GM11168 (cell line): ENCODE measurements at regions not wholly inside any gene's neighbourhood (a gene's known extent, or its start where the extent isn't known, plus 50 kb on each side); places are given as distances from the start of the nearest gene placed in this dataset.
"Not testable (repeated sequence)": the region's sequence is repeated elsewhere in the genome, so short reads cannot be mapped to it uniquely, and the experiment has no call there.

Experiments
- in situ Hi-C: fragments of 300-500 bp; cut with MboI; formaldehyde crosslinking; loops from one replicate; pipeline ENCODE4 v1.12.0; 2022; ENCODE audit warnings: low sequenced_read_pairs; ENCODE audit not compliant: unreplicated experiment

DNA sequence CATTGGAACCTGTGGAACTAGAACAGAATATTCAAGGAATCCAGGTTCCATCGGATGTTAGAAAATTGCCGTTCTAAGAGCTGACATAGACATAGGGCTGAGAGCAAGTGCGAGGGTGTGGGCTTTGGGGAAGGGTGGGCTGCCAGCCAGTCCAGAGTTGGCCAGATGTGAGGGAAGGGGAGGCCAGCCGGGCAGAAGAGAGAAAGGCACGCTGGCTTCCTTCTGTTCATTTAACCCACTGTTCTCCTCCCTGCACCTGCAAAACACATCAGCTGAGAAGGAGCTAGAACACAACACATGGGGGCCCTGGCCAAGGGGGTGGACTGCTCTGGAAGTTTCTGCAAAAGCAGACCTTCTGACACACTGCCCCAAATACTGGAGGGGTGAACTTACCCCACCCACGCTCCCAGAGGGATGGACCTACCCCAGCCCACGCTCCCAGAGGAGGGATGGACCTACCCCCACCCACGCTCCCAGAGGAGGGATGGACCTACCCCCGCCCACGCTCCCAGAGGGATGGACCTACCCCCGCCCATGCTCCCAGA lies 98.0 kb downstream of the SHANK2 start:
- in situ Hi-C loops: no loop called here

DNA sequence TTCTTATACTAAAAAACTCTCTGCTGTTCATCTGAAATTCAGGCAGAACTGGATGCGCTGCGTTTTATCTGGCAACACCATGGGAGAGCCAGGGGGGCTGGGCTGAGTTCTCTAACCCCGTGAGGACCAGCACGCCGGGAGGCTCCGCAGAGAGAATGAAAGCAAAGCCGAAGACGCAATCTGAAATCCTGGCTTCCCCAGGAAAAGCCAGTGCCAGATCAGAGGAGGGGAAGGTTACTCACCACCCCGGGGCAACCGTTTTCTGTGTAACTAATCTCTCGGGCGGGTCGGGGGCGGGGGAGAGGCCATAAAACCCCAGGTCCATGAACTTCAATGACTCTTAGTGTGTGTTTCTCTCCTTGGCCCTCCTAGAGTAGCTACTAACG lies 99.4 kb downstream of the SHANK2 start:
- in situ Hi-C loops: no loop called here

DNA sequence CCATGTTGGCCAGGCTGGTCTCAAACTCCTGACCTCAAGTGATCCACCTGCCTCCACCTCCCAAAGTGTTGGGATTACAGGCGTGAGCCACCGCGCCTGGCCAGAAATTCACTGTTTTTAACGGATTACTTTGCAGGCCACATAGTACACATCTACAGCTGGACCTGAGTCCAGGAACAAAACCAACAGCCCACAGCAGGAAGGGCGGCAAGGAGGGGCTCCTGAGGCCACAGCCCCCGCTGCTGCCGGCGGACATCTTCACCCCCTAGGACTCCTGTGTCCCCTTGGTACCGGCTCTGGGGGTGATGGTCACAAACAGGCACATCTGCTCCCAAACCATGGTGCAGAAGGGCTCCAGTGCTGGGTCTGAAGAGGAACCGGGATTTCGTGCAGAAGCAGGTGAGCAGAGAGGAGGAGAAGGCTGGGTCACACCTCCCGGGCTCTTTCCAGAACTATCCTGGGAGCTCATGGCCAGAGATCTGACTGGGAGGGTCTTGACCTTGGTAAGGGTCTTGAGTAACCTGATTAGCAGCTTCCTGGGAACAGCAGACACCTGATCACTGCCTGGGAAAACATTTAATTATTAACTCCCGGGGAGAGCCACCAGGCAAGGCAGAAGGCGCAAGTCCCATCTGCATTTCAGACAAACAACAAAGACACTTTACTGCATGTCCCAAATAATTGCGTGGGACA lies 99.9 kb downstream of the SHANK2 start:
- in situ Hi-C loops: not testable (repeated sequence)

DNA sequence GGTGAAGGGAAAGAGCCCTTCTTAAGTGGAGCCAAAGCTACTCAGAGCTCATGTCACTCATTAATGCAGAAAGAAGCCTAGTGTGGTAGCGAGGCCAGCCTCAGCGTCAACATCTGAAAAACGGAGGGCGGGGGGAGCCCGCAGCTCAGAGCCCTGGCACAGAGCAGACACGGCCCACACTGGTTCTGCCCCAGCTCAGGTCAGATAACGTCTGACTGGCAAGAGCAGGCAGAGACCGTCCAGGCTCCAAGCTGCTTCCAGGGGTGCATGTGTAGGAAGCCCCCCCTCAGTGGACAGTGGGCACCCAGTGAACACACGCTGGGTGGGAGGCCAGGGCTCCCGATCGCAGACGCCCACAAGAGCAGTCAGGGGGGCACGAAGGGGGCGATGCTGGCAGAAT lies 100.8 kb downstream of the SHANK2 start:
- in situ Hi-C loops: no loop called here

DNA sequence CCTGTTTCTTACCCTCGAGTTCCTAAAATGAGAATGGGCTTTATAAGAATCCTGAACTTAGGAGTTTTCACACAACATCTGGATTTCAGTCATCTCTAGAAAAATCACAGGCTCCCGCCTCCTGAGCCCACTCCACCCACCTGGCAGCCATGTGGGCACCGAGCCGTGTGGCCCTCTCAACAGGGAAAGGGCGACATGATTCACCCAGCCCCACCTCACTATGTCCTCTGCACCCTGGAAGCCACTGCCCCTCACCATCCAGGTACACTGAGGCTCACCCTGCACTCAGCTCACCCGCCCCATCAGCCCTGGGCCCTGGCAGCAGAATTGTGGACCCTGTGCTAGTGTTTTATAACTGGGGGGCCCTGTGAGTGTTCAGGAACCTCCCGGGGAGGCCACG lies 101.5 kb downstream of the SHANK2 start:
- in situ Hi-C loops: no loop called here

DNA sequence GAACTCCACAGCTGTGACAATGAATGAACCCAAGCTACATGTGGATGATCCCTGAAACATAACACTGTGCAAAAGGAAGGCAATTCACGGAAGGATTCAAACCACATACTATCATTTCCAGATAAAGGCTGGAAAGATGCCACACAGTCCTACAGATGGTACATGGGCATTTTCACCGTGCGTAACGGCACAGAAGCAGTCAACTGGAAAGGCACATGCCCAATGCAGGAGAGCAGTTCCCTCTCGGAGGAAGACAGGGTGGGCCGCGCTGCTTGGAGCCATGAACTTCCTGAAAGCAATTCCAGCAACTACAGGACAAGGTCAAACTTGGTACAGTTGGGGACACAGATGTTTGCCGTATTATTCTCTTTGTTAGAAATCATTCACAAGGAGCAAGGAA lies 103.7 kb downstream of the SHANK2 start:
- in situ Hi-C loops: no loop called here

DNA sequence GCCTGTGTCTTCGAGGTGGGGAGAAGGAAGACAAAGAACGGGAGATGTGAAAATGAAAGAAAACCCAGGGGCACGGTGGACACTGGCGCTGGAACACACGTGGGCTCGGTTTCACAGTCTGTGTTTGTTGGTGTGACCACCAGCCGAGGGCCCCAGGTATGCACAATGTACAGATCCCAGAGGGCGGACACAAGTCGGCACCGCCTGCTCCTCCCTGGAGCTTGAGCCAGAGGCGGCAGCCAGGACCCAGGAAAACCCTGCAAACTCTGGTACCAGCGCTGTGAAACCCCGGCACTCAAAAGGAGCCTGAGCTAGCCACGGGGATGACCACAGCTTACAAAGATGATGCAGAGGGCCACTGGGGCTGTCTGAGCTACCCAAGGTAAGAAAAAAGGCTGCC lies 105.0 kb downstream of the SHANK2 start:
- in situ Hi-C loops: no loop called here

DNA sequence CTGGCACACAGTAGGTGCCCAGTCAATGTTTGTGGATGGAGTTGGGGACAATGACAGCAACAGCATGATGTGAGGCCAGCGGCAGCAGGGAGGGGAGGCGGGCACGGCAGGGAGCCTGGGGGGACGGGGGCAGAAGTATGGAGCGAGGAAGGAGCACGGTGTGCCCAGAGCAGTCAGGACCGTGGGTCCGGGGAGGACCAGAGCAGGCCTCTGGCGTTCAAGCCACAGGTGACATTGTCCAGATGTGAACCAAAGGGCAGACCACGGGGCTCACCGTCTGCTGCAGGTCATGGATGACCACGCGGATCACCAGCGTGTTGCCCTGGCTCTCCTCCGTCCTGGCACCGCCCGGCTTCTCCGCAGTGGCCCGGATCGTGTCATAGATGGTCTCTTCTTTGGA lies 105.5 kb downstream of the SHANK2 start:
- in situ Hi-C loops: no loop called here

DNA sequence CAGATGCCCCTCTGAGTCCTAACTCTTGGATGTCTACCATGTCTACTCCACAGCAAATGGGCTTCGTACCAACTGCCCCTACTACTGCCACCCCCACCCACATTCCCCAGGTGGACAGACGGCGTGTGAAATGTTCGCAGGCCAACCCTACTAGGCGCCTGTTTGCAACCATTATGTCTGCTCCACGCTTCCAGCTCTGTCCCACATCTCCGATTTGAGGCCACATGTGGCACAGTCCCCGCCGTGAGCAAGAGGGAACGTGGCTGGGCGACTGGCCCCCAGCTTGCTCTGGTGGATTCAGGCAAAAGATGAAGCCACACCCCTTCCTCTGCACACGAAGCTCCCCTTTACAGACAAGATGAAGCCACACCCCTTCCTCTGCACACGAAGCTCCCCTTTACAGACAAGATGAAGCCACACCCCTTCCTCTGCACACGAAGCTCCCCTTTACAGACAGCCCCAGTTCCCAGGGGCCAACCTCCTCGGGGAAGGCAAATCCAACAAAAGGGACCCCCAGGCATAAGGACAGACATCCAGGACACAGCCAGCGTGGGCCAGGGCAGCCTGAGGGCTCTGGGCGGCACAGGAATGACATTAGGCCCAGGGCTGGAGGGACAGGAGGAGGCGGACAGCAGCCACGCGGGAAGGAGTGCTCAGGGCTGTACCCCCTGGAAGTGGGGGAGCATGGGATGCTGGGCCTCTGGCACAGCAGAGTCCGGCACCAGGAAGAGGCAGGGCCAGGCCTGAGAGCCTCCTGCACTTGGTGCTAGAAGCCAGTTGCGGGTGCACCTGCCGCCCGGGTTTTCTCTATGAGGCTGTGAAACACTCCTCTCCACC lies 106.2 kb downstream of the SHANK2 start:
- in situ Hi-C loops: no loop called here

DNA sequence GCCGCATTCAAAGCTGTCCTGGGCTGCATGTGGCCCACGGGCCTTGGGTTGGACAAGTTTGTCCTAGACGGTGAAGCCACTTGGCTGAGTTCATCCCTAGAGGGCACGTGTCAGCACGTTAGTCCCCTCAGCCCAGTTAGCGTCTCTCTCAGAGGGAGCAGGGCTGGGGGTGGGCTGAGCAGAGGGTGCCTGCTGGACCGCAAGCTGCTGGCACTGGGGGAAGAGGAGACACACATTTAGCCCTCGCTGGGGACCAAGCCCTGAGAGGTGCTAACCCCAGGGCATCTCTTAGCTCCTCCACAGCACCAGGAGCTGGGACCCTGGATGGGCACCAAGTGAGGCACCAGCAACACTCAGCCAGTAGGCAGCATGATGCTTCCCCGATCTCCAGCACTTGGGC lies 107.0 kb downstream of the SHANK2 start:
- in situ Hi-C loops: no loop called here

DNA sequence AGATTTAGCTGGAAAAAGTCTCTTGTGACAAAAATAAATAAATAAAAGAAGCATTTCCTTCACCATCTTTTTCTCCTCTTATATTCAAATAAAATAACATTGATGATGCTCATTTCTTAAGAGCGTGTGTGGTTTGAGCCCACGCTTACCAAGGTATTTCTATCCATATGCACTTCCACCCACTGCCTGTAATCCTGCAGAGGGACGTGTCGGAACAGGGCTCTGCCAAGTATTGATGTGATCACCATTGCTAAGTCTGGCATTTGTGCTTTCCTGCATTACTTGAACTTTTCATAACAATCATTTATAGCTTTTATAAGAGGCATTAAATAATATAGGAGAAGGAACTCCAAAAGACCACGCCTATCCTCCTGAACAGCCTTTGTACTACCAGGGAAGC lies 107.6 kb downstream of the SHANK2 start:
- in situ Hi-C loops: no loop called here

DNA sequence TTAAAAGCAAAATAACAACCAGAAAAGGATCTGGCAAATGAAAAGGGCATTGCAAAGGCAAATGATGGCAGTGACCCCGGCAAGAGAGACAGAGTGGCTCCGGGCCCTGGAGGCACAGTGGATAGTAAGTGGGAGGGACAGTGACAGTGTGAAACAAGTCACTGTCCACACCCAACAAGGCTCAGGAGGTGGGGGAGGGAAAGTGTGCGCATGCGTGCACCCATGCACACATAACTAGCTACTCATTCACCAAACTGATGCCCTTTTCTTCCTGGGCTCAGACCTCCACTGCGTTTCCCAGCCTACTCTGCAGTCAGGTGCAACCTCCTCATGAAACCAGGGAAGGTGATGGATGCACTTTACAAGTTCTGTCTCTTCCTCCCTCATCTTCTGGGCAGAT lies 108.4 kb downstream of the SHANK2 start:
- in situ Hi-C loops: no loop called here

DNA sequence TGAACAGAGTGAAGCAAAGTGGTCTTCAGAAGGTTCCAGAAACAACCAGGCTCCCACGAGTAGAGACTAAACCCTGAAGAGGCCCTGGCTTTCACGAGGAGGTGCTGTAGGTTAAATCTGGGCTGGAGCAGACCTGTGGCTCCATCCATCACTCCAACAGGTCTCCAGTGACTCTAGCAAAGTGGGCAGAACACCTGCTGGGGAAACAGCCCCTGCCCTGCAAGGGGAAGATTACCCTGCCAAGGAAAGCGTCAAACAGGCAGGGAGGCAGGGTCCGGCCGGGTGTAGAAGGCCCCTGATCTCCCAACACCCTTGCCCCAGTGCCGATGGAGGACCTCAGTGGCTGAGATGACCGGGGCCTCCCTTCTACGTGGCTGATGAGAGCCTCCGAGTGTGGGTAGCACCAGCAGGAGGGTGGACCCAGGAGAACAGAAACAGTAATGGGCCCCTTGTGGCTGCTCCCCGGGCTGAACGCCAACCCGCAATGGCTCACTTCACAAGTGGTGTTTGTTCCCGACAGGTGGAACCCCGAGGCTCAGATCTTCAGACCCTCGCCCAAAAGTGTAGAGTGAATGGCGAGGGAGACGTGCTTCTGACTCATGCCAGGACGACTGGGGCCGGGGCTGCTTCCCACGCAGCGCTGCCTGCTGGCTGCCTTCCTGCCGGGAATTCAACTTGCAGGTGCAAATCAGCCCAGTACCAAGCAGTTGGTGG lies 112.0 kb downstream of the SHANK2 start:
- in situ Hi-C loops: no loop called here

DNA sequence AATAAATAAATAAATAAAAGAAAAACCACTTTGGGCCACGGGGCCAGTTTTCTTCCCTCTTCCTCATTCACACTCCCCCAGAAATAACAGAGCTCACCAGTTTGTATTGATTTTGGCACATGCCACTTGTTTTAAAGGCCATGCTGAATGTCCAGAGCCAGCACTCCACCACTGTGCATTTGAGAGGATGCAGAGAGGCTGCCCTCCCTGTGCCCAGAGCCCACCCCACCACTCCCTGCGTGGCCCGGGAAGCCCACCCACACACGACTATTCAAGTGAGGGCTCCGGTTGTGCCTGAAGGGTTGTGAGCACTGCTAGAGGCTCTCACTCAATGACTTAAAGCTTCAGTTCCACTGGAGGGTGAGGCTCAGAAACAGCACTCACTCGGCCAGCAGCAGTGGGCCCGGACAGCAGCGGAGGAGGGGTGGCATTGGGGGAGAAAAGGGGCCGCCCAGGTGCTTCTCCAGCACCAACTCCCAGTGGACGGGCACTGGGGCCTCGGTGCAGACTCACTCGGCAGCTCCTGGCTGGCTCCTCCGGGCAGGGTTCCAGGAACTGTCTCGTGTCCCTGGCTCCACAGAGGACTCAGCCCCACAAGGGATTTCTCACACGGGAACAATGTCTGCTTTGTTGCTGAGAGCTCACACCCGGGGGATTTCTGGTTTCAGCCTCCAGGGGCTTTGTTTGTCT lies 112.7 kb downstream of the SHANK2 start:
- in situ Hi-C loops: no loop called here

DNA sequence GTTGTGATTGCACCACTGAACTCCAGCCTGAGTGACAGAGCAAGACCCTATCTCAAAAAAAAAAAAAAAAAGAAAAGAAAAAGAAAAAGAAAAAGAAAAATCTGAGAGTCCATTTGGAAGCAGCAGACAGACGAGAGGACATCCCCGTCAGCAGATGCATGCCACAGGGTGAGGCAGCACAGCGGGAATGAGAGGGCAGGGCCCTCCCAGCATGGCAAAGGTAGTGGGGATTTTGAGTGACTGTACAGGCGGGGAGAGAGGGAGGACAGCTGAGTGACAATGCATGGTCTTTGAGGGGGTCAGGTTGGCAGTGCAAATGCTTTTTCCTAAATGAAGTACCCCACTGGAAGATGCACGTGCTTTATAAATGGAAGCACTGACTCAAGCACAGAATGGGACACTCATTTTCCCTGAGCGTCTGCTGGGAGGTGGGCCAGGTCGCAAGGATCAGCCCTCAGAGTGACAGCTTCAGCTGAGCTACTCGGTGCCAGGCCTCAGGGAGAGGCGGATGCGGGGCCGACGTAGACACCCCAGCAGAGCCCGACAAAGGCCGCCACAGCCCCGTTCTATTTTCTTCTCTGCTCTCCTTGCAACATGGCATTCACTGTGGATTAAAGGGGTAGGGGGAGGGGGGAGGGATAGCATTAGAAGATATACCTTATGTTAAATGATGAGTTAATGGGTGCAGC lies 113.5 kb downstream of the SHANK2 start:
- in situ Hi-C loops: no loop called here

DNA sequence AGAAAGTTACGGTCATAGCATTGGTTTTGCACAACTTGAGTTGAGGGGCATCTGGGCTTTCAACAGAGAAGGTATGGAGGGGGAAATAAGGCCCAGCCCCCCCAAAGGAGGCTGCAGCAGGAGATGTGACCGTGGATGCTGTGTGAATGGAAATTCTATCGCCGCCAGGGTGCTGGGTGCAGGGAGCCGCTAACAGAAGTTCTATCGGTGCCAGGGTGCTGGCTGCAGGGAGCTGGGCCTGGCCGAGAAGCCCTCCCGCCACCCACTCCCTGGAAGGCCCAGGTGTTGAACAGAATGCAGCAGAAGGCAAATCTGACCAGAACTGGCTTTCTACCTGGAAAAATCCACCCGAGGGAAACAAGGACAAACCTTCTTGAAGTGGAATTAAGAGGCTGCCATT lies 115.0 kb downstream of the SHANK2 start:
- in situ Hi-C loops: no loop called here

DNA sequence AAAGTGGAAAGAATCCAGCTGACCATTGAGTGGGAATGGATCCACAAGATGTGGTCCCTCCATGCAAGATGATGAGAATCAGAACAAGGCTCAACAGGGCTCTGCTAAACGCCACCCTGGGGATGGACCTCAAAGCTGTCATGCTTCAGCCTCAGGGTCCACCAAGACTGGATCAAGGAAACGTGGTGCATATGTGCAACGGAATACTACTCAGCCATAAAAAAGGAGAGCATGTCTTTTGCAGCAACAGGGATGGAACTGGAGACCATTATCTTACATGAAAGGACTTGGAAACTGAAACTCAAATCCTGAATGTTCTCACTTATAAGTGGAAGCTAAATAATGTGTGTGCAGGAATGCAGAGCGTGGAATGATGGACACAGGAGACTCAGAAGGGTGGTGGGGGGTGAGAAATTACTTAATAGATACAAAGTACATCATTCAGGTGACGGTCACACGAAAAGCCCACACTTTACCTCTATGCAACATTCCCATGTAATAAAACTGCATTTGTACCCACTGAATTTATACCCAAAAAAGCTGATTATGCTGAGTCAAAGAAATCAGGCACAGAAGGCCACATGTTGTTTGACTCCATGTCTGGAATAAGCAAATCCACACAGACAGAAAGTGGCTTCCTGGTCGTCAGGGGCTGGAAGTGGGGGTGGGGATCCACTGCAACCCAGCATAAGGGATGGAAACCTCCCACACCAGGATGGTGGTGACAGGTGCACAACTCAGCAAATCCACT lies 116.1 kb downstream of the SHANK2 start:
- in situ Hi-C loops: no loop called here

DNA sequence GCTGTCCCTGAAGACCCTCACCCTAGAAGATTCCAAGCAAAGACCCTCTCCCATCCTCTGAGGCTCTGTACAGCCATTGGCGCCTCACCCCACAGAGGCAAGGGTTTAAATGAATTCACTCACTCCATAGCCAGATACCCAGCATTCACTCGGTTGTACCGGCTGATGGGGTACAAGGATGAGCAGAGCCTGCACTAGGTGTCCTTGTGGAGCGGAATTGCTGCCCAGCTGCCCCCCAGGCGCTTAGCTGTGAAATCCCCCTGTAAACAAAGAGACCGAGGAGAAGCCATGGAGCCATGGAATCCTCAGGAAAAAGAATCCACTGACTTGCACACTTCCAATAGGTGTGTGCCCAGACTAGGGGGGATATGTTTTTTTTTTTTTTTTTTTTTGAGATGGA lies 117.3 kb downstream of the SHANK2 start:
- in situ Hi-C loops: no loop called here

DNA sequence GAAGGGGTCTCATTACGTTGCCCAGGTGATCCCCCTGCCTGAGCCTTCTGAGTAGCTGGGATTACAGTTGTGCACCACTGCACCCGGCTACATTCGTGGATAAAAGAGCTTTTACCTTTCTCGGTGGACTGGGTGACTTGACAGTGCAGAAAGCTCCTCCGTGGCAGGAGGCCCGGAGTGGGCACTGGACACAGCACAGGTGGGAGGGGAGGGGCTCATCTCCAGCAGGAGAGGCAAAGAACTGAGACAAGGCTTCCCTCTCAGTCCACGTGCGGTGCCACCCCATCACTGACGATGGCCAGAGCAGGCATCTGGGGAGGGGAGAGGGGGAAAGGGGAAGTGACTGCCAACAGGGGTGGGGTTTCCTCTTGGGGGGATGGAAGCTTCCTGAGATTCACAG lies 118.4 kb downstream of the SHANK2 start:
- in situ Hi-C loops: no loop called here
